Type B pancreatic cell (in vitro differentiated cells): ENCODE measurements at regions not wholly inside any gene's neighbourhood (a gene's known extent, or its start where the extent isn't known, plus 50 kb on each side); places are given as distances from the start of the nearest gene placed in this dataset.

Source experiments
- DNase-seq: peaks from one replicate; pipeline ENCODE4 v3.0.0; 2021; ENCODE audit warnings: mixed read lengths; ENCODE audit not compliant: unreplicated experiment; ENCODE audit errors: extremely low spot score
- H3K27ac Mint-ChIP-seq: 2 replicates; pipeline ENCODE4 v1.8.0; 2021; ENCODE audit warnings: mild to moderate bottlenecking, mixed read lengths
- H3K27me3 Mint-ChIP-seq: 2 replicates; pipeline ENCODE4 v1.8.0; 2021; ENCODE audit warnings: mixed read lengths
- H3K36me3 Mint-ChIP-seq: 2 replicates; pipeline ENCODE4 v1.8.0; 2021; ENCODE audit warnings: mixed read lengths
- H3K4me1 Mint-ChIP-seq: one replicate; pipeline ENCODE4 v1.8.0; 2021; ENCODE audit warnings: mixed read lengths; ENCODE audit not compliant: unreplicated experiment
- H3K4me3 Mint-ChIP-seq: 2 replicates; pipeline ENCODE4 v1.8.0; 2021; ENCODE audit warnings: mild to moderate bottlenecking, mixed read lengths
- H3K9me3 Mint-ChIP-seq: 2 replicates; pipeline ENCODE4 v1.8.0; 2021; ENCODE audit warnings: mixed read lengths
- TF ChIP-seq, protein P1 (sequence below): fragments of 200-600 bp; sonication (generic); conservative IDR thresholded peaks from 2 replicates; pipeline ENCODE4 v1.5.0; 2021; ENCODE audit warnings: antibody characterized with exemption, mild to moderate bottlenecking

DNA sequence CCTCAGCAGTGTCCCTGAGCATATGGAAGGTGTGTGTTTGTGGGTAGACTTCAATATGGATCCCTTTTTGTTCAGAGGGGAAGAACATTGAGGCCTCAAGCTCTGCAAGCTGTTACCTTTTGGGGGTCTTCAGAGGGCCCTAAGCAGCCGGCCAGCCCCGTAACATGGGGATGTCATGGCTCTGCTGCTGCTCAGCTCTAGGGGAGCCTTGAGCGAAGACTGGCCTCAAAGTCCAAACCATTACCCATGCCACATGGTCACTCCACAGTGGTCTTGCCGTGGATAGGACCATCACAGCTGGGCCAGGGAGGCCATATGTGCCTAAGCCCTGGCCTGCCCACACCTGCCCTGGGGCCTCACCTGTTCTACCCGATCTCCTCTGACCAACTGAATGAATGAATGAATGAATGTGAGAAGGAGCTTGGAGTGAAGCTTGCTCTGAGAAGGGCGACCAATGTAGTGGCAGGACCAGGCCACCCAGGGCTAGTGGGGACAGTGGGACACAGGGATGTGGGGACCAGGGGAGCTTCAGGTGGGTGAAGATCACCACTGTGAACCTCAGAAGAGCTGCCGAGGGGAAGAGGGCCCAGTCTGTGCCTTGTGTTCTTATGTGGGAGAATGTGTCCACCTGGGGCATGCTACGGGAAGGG lies 754.6 kb downstream of the BRD1 start:
- Mint-ChIP-seq H3K27ac (no peak overlapping the region), H3K4me3 (no peak overlapping the region), H3K27me3 (peaks cover 33% of the 10 kb centered on the region), H3K4me1 (no peaks in the 10 kb centered on the region), H3K9me3 (no peaks in the 10 kb centered on the region), H3K36me3 (no peaks in the 10 kb centered on the region)
- DNase-seq, result no peak
- TF ChIP-seq, protein P1, sequence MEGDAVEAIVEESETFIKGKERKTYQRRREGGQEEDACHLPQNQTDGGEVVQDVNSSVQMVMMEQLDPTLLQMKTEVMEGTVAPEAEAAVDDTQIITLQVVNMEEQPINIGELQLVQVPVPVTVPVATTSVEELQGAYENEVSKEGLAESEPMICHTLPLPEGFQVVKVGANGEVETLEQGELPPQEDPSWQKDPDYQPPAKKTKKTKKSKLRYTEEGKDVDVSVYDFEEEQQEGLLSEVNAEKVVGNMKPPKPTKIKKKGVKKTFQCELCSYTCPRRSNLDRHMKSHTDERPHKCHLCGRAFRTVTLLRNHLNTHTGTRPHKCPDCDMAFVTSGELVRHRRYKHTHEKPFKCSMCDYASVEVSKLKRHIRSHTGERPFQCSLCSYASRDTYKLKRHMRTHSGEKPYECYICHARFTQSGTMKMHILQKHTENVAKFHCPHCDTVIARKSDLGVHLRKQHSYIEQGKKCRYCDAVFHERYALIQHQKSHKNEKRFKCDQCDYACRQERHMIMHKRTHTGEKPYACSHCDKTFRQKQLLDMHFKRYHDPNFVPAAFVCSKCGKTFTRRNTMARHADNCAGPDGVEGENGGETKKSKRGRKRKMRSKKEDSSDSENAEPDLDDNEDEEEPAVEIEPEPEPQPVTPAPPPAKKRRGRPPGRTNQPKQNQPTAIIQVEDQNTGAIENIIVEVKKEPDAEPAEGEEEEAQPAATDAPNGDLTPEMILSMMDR, result no peak

DNA sequence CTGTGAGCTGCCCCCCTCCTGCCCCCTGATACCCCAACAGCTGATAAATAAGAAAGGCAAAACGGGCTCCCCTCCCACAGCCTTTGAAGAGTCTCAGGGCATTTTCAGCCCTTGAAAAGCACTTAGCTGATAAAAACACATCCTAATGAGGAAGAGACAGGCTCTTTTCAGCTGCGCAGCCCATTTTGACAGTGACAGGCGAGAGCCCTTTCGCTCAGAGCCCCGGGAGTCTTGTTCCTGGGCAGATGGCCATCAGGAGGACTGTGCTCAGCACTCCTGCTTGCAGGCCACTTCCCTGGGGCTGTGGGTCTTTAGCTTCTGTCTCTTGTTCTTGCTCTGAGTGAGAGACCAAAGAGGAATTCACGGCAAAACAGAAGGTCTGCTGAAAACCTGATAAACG lies 757.2 kb downstream of the BRD1 start:
- H3K27ac Mint-ChIP-seq, result no peak overlapping the region
- no peaks in the 10 kb centered on the region for H3K36me3 Mint-ChIP-seq
- no peaks in the 10 kb centered on the region for H3K4me1 Mint-ChIP-seq
- no peaks in the 10 kb centered on the region for H3K9me3 Mint-ChIP-seq
- H3K27me3 Mint-ChIP-seq, result peaks cover 18% of the 10 kb centered on the region
- no peak for DNase-seq
- TF ChIP-seq, protein P1, result no peak
- H3K4me3 Mint-ChIP-seq, result no peak overlapping the region

DNA sequence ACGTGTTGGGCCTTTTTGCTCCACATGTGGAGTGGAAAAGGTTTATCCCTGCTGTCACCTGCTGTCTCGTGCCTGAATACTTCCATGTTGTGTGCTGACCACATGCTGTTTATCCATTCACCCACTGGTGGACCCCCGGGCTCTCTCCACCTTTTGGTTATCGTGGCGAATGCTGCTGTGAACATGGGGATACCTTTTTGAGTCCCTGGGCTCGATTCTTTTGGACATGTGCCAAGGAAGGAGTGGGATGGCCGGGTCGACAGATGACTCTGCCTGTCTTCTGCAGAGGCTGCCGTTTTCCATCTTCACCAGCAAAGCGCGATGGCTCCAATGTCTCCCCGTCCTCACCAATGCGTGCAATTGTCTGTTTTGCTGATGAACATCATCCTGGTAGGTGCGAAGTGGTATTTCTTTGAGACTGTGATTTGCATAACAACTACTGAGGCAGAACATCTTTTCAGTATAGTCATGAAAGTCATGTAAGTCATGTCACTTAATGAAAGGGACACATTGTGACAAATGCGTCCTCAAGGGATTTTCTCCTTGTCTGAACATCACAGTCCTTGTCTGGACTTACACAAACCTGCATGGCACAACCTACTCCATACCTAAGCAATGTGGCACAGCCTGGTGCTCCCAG lies 758.7 kb downstream of the BRD1 start:
- Mint-ChIP-seq H3K4me3 (no peak overlapping the region), H3K36me3 (no peaks in the 10 kb centered on the region), H3K9me3 (no peaks in the 10 kb centered on the region), H3K27ac (no peak overlapping the region), H3K27me3 (peaks cover 18% of the 10 kb centered on the region), H3K4me1 (no peaks in the 10 kb centered on the region)
- TF ChIP-seq, protein P1, result no peak
- no peak for DNase-seq

DNA sequence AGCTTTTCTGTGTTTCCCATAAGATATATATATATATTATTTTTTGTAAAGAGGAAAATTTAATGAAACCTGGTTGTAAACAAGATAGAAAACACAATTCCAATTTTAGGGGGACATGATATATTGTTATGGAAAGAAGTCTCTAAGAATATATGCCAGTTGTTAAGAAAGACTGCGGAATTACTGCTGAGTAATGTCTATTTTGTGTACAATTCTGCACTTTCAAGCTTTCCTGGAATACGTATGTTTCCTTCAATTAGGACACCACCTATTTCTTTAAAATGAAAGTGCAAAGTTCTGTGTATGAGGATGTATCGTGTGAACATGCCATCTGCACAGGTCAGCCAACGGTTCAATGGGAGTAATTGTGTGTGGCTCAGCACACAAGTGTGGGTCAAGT lies 760.2 kb downstream of the BRD1 start:
- Mint-ChIP-seq H3K4me1 (no peaks in the 10 kb centered on the region), H3K9me3 (no peaks in the 10 kb centered on the region), H3K27me3 (peaks cover 22% of the 10 kb centered on the region), H3K36me3 (no peaks in the 10 kb centered on the region), H3K4me3 (no peak overlapping the region), H3K27ac (no peak overlapping the region)
- no peak for DNase-seq
- TF ChIP-seq, protein P1, result no peak

DNA sequence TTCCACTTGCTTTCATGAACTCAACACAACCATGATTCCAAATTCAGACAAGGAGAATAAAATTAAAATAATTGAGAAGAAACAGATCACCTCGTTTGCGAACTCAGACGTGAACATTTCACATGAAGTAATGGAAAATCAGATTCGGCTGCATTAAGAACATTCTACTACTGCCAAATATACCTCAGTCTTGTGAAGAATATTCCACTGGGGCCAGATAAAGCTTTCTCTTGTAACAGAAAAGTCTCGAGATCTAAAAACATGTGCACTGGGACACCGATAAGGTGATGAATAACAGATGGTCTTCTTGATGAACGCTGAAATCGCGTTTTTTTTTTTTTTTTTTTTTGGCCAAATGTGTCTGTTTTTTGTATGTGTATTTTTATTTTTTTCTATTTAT lies 761.1 kb downstream of the BRD1 start:
- H3K9me3 Mint-ChIP-seq, result no peaks in the 10 kb centered on the region
- no peak overlapping the region for H3K4me3 Mint-ChIP-seq

More for the DNA sequence above, 761.1 kb downstream of the BRD1 start:
- H3K27ac Mint-ChIP-seq, result no peak overlapping the region
- TF ChIP-seq, protein P1, result no peak
- H3K4me1 Mint-ChIP-seq, result no peaks in the 10 kb centered on the region
- no peak for DNase-seq
- no peaks in the 10 kb centered on the region for H3K36me3 Mint-ChIP-seq
- peaks cover 17% of the 10 kb centered on the region for H3K27me3 Mint-ChIP-seq
